GM19240 (cell line): ENCODE measurements at regions not wholly inside any gene's neighbourhood (a gene's known extent, or its start where the extent isn't known, plus 50 kb on each side); places are given as distances from the start of the nearest gene placed in this dataset.
"Not testable (repeated sequence)": the region's sequence is repeated elsewhere in the genome, so short reads cannot be mapped to it uniquely, and the experiment has no call there.

Experiments
- DNase-seq: peaks from one replicate; pipeline ENCODE4 v3.0.0; 2011; ENCODE audit warnings: low spot score; ENCODE audit not compliant: insufficient read length

- no peak for DNase-seq
These were observed 1692.0 kb downstream of the REEP3 start for GRCh38 chr10:65213170-65213569.

DNA sequence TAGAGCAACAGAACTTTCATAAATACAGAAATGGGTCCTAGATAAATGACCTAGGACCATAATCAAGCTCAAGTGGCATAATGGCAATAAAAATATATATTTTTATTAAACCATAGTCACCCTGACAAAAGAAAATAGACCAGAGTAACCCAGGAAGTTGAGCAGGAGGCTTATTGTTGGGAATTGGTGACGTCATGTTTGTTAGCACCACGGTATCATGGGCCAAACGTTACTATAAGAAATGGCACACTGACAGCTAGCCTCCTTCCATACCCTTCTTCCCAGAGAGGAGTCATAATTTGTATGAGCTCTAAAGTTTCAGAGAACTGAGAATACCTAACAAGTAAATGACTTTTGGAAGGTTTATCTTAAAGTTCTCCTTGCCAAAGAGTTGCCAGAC is 1698.2 kb downstream of the REEP3 start:
- DNase-seq: no peak

GRCh38 chr10:65231148-65231547 is 1694.7 kb upstream of the LRRTM3 start:
- no peak for DNase-seq

DNA sequence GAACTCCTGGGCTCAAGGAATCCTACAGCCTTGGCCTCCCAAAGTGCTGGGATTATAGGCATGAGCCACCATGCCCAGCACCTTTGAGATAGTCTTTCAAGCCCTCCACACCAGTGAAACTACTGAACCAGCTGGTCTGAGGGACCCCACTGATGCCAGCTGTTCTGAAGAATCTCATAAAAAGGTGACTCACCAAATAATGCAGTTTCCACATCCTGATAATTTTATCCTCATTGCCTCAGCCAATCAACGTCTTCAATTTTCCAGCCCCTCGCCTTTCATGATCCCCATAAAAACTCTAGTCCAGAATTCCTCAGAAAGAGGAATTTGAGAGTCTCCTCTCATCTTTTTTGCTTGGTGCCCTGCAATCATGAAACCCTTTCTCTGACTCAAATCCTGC is 1691.6 kb upstream of the LRRTM3 start:
- no peak for DNase-seq

DNA sequence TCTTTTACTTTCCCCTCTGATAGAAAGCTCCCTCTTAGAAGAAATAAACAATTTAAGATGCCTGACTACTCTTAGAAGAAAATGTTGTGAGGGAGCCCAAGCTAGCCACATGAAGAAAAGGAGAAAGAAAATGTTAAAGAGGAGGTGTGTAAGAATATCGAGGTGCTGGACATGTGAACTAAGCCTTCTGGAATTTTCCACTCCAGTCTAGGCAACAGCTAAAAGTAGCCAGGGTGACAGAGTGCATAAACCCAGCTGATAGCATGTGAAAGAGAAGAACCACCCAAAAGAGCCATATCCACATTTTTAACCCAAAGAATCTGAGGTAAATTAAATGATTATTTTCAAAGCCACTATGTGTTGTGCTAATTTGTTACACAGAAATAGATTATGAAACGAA is 1690.6 kb upstream of the LRRTM3 start:
- no peak for DNase-seq

- DNase-seq: no peak
These were observed 1690.0 kb upstream of the LRRTM3 start for GRCh38 chr10:65235846-65236245.

DNA sequence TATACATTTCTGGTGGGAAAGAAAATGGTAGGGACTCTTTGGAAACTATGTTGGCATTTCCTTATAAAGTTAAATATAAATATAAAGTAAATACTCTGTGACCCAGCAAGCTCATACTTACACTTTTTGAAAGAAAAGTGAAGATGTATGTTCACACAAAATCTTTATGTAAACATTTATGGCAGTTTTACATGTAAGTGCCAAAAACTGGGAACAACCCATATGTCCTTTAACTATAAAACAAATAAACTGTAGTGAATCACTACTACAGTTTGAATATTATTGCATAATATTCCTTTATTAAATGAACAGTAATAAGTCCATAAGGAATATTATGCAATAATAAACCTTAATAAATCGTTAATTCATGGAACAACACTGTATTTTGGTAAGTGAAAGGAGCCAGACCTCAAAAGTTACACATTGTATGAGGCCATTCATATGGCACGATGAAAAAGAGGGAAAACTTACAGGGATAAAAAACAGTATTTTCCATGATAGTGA is 1660.3 kb upstream of the LRRTM3 start:
- DNase-seq: no peak

DNA sequence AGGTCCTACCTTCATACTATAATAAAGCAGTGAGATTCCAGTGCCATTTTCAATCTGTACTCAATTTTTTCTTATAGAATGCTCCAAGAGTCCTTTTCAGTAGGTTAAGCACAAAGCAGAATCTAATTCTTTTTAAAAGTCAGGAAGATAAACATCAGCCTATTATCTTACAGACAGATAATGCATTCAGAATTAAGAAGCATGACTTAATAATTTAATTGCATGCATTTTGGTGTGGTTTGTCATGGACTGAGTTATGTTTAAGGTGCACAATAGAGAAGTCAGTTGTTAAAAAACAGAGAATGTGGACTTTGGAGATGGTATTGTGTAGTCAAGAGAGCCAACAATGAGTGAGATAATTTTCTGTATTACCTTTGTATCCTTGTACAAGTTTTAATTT is 1656.3 kb upstream of the LRRTM3 start:
- not testable (repeated sequence) for DNase-seq

- DNase-seq: no peak
These were observed 1654.9 kb upstream of the LRRTM3 start for GRCh38 chr10:65270969-65271368.

- no peak for DNase-seq
These were observed 1652.7 kb upstream of the LRRTM3 start for GRCh38 chr10:65273115-65273514.

DNA sequence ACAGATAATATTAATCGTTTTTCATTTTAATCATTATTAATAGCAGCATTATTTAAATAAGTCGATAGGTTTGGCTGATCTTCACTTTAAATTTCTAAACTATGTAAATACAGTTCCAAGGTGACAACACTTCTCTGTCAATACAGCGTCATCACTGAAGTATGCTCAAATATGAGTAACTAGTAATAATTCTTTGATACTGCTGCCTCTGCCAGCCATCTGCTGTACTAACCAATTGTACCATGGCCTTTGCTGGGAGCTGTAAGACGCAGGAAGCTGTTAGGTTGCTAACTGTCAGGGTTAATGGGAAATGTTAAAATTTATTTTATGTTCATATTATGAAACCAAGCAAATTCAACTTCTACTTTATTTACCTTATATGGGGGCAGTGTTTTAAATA is 1650.5 kb upstream of the LRRTM3 start:
- no peak for DNase-seq

DNA sequence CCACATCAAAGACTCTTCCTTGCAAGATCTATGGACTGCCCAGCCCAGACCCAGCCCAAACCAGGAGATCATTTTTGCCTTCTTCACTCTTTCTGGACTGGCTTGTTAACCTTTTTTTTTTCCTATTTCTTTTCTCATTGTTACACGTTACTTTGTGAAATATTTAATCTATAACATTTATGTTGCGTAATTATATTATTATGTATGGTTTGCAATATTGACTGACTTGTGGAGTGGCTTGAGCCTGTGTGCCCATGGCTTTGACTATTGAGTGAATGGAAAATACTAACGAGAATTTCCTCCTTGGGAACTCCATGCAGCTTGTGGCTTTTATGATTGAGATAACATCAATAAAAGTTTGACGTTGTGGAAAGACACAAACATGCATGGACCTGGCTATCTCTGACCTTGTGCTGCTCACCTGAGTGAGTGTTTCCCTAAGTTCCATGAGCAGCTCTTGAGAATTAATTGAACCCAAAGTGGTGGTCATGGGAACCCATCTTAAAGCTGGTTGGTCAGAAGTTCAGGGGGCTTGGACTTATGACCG is 1641.3 kb upstream of the LRRTM3 start:
- no peak for DNase-seq

DNA sequence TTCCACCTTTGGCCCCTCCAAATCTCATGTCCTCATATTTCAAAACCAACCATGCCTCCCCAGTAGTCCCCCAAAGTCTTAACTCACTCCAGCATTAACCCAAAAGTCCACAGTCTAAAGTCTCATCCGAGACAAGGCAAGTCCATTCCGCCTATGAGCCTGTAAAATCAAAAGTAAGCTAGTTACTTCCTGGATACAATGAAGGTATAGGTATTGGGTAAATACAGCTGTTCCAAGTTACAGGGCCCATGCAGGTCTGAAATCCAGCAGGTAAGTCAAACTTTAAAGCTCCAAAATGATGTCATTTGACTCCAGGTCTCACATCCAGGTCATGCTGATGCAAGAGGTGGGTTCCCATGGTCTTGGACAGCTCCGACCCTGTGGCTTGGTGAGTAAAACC is 1640.1 kb upstream of the LRRTM3 start:
- DNase-seq: not testable (repeated sequence)

GRCh38 chr10:65291286-65291685 is 1634.5 kb upstream of the LRRTM3 start:
- no peak for DNase-seq

DNA sequence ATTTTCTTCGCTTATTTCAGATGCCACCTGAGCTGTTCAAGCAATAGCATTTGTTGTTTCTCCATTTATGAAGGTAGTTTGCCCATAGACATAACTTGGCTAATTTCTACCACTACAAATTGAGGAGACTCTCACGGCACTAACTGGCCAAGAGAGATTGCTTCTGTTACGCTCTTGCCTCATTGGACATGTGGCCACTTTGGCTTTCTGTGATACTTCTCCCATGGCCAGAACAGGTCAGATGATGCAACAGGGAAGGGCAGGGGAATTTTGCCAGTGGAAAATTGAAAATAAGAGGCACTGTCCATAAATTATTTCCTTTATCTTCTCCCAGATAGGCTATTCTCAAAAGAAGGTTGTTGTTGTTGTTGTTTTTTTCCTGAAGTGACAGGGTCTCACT is 1633.3 kb upstream of the LRRTM3 start:
- DNase-seq: no peak

DNA sequence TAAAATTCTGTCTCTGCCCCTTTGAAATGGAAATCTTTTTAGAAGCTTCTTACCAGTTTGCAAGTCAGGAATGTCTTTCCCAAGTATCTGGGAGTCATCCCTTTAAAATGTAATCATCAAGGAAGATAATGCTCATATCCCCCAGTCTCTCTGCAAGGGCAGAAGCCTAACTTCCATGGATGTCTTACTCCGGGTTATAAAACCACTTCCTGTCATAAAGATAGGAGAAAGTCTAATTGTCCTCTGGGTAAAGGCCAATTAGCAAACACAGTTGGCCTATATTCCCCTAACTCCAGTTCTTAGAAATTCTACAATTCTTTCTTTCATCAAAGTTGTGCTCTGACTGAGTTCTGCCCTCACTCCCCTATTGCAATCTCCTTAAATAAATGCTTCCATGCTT is 1631.5 kb upstream of the LRRTM3 start:
- no peak for DNase-seq

DNA sequence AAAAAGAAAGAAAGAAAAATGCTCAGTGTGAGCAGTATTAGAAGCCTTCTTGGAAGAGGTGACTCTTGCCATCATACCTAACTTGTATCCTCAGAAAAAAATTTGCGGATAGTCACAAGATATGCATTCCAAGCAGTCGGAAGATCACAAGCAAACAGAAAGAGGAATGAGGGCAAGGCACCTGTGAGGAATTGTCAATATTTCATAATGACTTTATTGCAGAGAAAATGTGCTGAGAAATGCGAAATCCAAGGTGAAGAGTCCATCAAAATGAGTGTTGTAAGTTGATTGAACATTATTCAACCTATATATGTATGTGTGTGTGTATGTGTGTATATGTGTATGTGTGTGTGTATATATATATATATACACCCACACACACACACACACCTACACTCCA is 1624.7 kb upstream of the LRRTM3 start:
- DNase-seq: no peak

GRCh38 chr10:65306201-65306600 is 1619.6 kb upstream of the LRRTM3 start:
- no peak for DNase-seq

GRCh38 chr10:65312876-65313275 is 1613.0 kb upstream of the LRRTM3 start:
- DNase-seq: no peak

DNA sequence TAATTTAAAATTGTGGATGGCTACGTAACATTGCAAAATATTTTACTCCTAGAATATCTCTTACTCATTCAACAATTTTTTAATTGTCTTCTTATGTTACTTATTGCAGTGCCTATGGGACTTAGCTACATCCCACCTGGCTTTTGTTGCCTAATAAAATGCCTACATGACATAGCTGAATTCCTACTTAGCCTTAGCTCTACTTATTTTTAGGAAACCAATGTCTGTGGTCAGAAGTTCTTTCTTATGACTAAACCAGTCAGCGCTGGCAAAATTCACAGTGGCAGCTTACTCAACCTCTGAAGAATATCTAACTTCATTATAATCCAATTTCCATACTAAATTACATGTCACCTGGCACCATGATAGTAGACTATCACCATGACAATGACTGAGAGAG is 1612.4 kb upstream of the LRRTM3 start:
- no peak for DNase-seq

- no peak for DNase-seq
These were observed 1611.6 kb upstream of the LRRTM3 start for GRCh38 chr10:65314253-65314652.

DNA sequence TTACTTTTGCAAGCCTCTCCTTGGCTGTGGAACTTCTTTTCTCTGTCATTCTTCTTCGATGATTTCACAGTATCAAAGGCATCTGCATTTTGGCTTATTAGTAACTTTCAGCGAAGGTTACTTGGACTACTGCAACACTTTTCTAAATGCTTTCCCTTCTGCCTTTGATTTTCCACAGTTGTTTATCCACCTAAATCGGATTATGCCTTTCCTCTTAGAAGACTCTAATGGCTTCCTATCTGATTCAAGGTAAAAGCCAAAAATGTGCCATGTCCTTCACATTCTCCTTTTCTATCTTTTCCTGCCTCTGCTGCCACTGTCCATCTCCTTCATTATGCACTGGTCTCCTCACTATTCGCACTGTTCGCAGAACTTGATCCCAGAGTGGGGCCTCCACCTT is 1606.3 kb upstream of the LRRTM3 start:
- DNase-seq: no peak

- DNase-seq: no peak
These were observed 1605.4 kb upstream of the LRRTM3 start for GRCh38 chr10:65320236-65321026.
